ENCODE measurements at regions not wholly inside any gene's neighbourhood (a gene's known extent, or its start where the extent isn't known, plus 50 kb on each side); places are given as distances from the start of the nearest gene placed in this dataset.

DNA sequence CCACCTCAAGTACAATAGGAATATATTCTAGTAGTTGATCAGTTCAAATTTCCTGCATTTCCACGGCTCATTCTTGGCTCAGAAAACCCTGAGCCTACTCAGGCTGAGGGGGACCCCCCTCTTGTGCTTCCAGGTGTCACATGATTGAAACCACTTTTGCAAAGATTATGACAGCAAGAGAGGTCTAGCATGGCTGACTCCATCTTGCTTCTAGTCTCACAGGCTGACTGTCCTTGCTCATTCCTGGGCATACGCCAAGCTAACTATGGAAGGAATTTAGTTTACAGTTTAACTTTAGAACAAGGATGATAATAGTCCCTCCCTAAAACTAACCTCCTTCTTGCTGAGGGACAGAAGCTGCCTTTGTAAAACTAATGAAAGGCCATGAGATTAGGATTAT is 154.1 kb downstream of the SNX18 start:
- DNase-seq, result no peak

DNA sequence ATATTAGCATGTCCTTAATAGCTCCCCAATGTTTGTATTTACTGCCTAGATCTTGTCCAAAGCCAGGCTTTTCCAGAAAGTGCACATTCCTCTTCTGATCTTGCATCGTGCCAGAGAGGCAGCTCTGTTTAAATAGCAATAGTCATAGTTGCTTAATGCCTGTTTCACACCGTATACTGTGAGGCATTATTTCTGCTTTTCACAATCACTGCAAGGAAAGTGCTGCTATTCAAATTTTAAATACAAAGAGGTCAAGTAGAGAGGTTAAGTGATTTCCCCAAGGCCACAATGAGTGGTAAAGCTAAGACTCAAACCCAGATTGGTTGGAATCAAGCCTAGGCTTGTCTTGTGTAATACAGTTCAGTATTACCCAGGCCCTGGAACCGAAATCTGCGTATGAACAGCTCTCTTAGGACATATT is 153.6 kb downstream of the SNX18 start:
- DNase-seq, result no peak

DNA sequence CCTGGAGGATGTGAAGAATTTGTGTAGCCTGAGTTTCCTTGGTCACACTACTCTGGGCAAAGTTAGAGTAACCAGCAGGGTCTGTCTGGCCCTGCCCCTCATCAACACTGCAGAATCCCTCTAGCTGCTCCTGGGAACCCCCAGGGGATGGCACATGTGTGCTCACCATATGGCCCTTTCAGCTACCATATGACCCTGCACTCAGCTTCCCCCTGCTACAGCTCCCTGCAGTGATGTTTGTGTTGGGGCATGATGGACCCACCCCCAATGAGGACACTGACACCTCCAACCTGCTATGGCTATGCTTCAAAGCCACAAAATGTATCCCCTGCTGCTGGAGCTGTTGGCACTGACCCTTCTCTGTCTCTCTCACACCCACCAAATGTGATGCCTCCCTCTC is 152.7 kb downstream of the SNX18 start:
- DNase-seq, result no peak

DNA sequence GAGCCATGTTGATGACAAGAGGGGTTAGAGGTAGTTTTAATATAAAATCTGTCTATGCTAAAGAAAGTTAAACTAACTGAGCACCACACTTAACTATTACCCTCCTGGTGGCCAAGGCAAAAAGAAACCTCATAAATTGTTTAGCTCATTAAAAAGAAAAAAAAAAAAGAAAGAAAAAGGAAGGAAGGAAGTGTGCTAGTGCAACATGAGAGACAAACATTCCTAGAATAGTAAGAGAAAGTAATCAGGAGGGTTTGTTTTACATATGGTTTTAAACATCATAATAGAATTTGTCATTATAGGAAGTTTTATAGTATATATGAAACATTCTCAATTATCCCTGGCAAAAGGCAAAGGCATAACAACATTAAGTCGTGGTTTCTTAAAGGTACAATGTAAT is 152.3 kb downstream of the SNX18 start:
- no peak for DNase-seq

DNA sequence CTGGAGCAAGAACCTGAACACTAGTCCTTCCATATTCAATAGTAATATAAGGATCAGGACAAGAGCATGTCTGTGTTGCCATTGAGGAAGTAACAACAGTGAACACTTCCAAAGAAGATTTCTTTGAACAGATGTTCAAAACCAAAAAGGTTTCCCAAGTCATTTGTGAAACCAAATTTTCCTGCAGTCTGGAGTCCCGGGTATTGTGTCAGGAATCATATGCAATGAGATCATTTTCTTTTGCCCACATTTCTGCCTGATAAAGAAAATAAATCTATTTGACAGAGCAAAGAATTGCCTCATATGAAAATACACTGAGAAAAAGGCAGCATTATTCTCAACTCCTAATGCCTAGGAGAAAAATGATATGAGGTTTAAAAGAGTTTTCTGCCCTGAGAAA is 151.7 kb downstream of the SNX18 start:
- no peak for DNase-seq

DNA sequence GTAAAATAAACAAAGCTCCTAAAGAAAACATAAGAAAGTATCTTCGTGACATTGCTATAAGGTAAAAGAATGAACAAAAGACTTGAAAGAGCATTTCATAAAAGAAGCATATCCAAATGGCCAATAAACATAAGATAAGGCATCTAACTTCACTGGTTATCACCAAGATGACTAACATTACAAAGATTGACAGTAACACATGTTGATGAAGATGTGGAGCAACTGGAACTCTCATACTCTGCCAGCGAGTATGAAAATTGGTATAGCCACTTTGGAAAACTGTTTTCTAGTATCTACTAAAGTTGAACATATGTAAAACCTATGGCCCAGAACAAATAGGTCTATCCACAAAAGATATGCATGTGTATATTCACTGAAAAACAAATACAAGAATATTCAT is 150.5 kb downstream of the SNX18 start:
- DNase-seq, result no peak

DNA sequence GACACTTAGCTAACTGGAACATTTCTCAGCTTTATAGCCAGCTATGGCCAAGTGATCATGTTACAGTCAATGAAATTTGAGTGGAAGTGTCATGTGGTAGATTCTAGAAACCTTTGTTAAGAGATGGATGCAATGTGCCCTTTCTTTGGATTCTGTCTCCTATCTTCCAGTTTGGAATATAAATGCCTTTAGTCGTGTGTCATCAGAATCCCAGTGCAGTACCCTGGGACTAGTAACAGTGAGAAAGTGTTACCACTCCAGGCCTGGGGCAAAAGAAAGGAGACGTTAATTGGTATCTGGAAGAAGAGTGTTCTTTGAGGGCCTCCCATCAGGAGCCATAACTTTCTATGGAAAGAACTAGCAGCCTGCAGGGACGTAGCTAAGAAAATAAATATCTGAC is 149.6 kb downstream of the SNX18 start:
- no peak for DNase-seq

DNA sequence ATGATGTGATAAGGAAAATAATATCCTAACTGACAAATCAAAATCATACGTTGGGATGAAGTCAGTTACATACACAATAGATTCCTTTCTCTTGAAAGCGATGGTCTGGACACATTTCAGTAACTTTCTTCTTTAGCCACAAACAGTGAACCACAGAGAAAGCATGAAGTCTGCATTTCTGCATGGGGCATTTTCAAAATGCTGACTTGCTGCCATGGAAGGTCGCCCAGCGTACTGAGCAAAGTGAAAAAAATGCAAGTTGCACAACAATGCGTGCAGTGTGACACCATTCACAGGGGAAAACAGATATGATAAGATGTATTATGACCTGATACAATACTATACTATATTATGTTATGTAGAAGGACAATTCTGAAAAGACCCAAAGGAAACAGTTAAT is 146.3 kb downstream of the SNX18 start:
- DNase-seq, result no peak

DNA sequence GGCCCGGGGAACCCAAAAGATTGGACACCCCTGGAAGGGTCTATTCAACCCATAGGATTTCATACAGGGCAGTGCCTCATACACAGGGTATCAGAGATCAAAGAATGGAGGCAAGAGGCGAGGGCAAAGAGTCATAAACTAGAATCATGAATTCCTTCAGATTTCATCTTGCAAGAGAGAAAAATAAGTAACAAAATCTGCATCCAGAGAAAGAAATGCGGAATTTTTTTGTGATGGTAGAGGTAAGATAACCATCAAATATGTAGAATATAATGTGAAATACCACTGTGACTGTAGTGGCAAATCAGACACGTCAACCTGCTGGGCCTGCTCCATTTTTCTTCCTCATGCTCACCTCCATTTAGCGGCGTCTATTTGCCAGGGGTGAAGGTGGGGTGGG is 143.6 kb downstream of the SNX18 start:
- DNase-seq, result no peak

DNA sequence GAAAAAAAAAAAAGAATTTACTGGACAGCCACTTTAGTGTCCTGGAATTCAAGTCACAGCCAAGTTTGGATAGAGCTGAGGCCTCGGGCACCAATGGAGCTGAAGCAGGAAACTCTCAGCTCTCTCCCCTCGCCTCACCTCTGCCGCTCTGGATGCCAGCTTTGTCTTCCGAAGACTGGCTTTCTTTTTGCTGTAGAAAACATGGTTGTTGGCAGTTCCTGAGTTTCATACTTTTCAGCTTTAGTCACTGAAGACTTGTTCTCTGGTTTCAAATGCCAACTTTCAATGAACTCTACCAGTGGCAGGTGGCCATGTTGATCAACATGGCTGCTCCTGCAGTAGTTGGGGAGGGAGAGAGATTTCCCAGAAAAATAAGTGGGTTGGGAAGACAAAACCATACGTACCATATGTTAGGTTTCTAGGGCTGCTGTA is 142.2 kb downstream of the SNX18 start:
- DNase-seq, result no peak

DNA sequence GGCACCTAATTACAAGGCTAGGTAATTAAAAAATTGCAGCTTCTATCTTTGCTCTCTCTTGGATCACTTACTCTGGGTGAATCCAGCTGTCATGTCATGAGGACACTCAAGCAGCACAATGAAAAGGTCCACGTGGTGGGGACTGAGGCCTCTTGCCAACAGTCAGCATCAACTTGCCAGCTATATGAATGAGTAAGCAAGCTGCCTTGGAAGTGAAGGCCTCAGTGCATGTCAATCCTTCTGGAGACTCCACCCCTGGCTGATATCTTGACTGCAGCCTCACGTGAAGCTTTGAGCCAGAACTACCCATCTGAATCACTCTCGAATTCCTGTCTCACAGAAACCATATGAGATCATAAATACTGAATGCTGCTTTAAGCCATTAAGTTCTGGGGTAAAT is 140.5 kb downstream of the SNX18 start:
- DNase-seq, result no peak

DNA sequence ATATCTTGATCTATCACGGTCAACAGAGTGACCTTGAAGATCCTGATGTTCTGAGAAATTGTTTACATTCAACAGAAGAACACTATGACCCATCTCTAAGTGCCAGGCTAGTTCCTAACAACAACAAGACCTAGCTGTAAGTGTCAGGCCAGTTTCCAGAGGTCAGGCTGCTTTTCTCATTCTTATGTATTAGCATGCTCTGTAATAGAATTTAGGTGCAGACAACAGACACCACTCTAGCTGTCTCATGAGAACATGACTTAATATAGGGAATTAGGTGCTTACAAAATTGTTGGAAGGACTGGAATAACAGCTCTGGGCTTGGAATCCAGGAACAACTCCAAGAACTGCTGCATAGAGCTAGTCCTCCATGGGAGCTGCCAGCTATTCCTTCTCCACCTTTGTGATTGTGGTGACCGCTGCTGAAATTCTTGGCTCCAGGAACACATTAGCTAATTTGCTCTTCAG is 138.7 kb downstream of the SNX18 start:
- no peak for DNase-seq

DNA sequence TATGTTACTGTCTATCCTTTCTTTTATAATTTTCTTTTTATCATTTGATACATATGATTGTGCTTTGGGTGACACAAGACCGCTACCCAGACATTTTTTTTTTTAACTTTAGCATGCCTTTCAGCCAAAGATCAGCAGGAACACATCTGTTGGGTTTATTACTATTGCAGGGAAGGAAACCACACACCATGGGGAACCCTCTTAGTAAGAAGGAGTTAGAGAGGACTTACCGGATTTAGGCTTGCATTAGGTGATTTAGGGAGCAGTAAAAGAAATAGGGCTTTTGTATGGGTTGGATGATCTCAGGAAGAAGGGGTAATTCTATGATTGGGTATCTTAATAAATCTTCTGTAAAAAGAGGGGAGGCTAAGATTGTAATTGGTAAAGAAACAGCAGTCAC is 138.2 kb downstream of the SNX18 start:
- no peak for DNase-seq

DNA sequence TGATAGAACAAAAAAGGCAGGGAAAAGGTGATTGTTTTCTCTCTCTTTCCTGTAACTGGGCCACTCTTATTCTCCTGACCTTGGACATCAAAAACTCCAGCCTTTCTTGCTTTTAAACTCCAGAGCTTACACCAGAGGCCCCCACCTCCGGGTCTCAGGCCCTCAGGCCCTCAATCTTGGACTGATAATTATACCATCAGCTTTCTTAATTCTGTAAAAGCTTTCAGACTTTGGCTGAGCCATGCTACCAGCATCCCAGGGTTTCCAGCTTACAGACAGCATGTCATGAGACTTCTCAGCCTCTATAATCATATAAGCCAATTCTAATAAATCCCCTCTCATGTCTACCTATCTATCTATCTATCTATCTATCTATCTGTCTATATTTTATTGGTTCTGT is 137.7 kb downstream of the SNX18 start:
- no peak for DNase-seq

DNA sequence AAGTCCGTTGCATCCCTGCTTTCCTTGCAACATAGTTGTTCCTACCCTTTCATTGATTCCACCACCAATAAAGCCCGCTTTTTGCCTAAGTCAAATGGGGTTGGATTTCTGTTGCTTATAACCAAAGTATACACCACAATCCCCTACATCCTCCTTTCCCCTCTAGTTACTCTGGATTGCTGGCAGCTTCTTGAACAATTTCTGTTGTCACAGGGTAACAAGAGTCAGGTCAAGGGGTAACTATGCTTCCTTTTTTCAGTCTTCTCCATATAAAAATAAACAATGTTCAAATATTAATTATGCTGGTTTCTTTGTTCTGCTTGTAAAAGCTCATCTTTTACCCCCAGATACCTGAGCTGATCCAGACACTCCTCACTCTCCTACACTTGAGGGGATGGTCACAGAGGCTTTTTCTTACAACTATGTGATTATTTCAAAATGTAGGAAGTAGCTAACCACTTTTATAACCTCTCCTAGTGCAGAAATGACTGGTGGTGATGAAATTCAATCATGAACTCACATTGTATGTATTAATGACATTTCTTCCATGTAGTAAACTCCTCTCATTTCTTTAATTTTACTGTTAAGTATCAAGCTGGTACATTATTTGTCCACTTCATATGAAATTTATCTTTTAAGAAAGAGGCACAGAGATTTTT is 136.5 kb downstream of the SNX18 start:
- no peak for DNase-seq

DNA sequence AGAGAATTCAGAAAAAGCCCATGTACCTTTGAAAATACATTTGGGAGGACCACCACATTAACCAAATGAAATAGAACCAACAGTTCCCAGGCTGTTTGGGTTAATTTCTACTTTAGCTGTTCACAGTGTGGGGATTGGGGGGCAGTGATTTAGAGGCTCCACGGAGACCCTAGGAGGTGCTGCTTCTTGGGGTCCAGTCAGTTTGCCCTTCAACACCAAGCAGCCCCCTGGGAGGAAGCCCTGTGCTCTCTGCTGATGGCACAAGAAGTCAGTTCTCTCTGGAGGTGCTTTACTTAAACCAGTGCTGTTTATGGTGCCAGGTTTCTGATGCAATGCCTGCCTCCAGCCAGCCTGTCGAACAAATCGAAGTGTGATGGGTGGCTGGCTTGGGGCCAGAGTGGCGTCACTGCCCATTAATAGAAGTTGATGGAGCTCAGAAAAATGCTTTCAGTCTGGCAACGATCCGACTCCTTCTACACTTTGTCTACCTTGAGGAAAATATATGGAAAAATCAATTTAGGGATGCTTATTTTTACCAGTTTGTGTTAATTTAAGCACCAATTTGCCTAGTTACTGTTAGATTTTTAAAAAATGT is 134.0 kb downstream of the SNX18 start:
- no peak for DNase-seq

DNA sequence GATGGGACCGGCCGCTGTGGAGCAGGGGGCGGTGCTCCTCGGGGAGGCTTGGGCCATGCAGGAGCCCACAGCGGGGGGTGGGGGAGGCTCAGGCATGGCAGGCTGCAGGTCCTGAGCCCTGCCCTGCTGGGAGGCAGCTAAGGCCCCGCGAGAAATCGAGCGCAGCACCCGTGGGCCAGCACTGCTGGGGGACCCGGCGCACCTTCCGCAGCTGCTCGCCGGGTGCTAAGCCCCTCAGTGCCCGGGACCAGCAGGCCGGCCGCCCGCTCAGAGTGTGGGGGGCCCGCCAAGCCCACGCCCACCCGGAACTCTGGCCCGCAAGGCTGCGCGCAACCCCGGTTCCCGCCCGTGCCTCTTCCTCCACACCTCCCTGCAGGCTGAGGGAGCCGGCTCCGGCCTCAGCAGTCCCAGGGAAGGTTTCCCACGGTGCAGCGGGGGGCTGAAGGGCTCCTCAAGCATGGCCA is 131.5 kb downstream of the SNX18 start:
- no peak for DNase-seq

DNA sequence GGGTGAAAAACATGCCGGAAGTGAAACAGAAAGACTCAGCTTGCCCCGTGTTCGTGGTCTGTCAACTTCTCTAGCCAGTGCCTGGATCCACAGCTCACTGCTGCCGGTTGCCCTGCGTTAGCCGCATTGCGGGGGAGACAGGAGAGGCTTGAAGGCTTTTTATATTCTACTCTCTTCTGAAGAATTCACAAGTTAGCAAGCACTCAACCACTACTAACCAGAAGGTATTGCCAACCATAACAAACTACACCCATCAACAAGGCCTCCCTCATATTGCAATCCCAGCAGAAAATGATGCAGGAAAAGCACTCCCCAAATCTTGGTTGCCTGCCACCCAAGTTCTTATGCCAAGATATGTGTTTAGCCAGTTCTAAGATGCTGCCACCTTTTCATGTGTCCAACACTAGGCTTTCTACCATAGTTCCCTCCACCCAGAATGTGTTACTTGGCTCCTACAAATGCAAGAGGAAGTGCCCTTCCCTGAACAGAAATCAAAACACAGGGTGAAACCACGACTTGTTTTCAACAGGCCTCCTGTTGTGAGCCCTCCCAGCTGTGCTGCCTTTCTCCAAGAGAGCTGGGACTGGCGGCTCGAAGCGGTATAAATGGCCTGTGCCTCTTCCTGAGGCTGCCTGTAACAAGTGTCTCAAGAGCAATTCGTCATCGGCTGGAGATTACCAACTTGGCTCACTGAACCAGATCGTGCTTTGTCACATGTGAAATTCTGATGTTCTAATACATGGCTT is 129.0 kb downstream of the SNX18 start:
- DNase-seq, result peak; percentile 68

DNA sequence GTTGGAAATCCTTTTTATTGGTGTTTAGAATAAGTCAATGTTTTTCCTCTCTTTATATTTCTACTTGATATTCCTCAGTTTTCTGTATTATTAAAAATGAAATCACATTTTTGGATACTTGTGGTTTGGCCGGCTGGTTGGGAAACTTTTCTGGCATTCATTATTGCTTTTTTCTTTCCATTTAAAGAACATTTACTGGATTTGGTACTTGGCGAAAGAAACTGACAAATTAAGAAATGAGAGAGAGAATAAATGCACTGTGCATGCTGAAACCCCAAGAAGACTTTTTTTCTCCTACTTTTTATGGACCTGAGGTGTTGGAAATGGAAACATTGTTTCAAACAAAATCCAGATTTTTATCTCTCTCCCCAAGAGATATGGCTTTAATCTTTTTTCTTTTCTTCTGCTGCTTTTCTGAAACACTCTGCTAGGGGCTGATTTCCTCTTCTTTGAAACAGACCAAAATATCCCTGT is 128.4 kb downstream of the SNX18 start:
- DNase-seq, result no peak

DNA sequence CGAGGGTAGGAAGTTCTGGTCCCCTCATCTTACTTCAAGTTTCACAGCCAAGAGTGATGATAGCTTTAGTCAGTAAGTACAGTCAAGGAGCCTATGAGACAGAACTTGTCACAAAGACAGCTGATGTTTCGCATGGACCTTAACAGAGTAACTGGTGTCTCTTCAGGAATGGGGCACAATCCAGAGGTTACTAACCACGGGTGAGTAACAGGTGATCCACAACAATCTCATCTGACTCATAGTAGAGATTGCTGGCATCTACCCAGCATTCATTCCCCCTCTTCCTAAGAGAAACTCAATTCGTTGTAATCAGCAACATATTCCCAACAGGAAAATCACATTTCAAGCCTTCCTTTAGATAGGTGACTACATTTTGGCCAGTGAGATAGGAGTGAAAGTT is 126.7 kb downstream of the SNX18 start:
- no peak for DNase-seq

DNA sequence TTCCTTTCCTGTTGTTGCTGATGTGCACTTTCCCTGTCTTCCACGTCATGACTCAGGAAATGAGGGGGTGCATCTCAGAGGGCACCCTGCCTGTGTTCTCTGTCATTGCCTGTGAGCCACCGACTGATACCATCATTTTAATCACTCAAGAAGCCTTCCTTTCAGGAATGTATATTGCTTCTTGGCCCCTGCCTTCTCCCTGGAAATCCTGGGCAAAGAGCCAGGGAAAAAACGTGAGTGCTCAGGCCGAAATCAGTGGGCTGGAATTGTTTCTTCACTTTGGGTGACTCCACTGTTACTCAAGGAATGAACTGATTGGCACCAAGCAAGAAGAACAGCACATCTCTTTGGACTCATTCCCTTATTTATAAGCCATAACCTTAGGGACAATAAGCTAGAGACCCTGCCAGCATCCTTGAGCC is 126.1 kb downstream of the SNX18 start:
- no peak for DNase-seq

DNA sequence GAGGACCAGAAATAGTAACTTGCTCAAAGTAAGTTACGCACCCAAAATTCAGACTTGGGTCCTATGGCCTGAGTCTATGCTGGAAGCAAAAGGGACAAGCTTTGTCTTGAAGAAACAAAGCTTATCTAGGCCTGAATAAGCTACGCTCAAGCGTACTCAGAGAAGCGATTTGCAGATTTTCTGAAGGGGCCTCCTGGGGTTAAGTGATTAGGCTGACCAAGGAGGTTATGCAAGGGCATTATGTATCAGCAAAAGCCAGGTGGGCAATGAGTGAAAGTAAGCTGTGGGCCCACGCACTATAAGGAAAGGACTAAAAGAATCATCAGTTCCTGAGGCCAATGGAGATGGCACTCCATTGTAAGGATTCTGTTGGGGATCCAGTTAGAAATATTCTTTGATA is 122.1 kb downstream of the SNX18 start:
- no peak for DNase-seq

DNA sequence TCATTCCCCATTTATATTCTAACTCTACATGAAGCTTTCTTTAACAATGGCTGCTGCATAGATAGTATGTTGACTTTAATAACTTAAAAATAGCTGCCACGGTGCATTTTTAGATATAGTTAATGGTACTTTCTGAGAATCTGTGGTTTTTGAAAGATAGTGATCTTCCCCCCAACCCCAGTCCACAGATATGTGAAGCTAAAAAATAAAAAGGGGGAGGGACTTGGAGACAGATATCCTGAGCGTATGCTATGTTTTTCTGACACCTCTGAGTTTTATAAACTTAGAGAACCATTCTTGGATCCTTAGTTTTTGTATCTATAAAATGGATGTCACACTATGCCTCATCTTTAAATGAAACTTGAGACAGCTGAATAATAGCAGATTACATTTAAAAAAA is 120.5 kb downstream of the SNX18 start:
- DNase-seq, result no peak

DNA sequence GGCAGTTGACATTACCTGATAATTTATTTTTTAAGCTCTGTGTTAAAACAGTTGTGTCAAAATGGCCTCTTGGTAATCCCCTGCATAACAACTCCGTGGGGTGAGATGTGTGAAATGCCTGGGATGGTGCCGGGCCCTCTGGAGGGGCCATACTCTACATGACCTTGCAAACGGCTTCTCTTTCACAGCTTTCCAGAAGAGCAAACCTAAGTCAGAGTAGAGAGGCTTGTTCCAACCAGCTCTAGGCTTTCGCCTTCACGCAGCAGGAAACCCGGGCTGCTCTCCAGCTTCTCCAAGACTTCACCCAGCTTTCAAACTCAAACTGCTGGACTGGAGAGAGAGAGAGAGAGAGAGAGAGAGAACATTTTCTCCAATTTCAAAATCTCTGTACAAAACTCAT is 120.1 kb downstream of the SNX18 start:
- DNase-seq, result no peak

All from CD4-positive, alpha-beta T cell treated with Interleukin-6 for 4 hours (primary cell).